Activated naive CD8-positive, alpha-beta T cell treated with anti-CD3 and anti-CD28 coated beads, Interleukin-2, amount 50 U/mL, for 24 hours (primary cell): ENCODE measurements at regions not wholly inside any gene's neighbourhood (a gene's known extent, or its start where the extent isn't known, plus 50 kb on each side); places are given as distances from the start of the nearest gene placed in this dataset.

Source experiments
- ATAC-seq: fragments of 150-1000 bp; cut with Tn5 transposase; one replicate; pipeline ENCODE4 v1.10.0; 2021
- DNase-seq: peaks from one replicate; pipeline ENCODE4 v3.0.0; 2021
- H3K27ac Mint-ChIP-seq: one replicate; pipeline ENCODE4 v1.8.0; 2021; ENCODE audit warnings: mild to moderate bottlenecking, mixed read lengths
- H3K27me3 Mint-ChIP-seq: one replicate; pipeline ENCODE4 v1.8.0; 2021; ENCODE audit warnings: mixed read lengths
- H3K36me3 Mint-ChIP-seq: one replicate; pipeline ENCODE4 v1.8.0; 2021; ENCODE audit warnings: low read depth, mixed read lengths
- H3K4me1 Mint-ChIP-seq: one replicate; pipeline ENCODE4 v1.8.0; 2021; ENCODE audit warnings: mixed read lengths
- H3K4me3 Mint-ChIP-seq: one replicate; pipeline ENCODE4 v1.8.0; 2021; ENCODE audit warnings: mild to moderate bottlenecking, moderate library complexity, mixed read lengths
- H3K9me3 Mint-ChIP-seq: one replicate; pipeline ENCODE4 v1.8.0; 2021; ENCODE audit warnings: mixed read lengths

DNA sequence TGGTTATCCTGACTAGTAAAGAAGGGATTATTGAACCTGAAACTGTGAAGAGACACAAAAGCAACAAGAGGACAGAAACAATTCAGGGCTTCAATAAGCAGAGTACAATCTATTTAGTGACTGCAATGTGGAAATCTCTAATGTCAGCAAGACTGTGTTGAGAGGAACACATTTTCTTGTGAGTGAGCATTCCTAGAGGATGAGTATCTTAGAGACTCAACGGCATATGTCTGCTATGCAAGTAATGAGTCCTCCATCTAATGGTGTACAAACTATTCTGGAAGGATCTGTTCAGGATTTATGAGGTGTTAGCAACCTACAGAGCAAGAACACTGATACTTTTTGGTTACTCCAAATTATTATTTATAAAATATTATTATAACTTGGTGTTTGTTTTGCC is 226.5 kb upstream of the NDN start:
- Mint-ChIP-seq H3K27me3 (no peaks in the 10 kb centered on the region), H3K36me3 (no peaks in the 10 kb centered on the region), H3K4me3 (no peak overlapping the region), H3K4me1 (no peaks in the 10 kb centered on the region), H3K9me3 (peaks cover 7% of the 10 kb centered on the region), H3K27ac (no peak overlapping the region)
- no peak for DNase-seq
- no peak for ATAC-seq

DNA sequence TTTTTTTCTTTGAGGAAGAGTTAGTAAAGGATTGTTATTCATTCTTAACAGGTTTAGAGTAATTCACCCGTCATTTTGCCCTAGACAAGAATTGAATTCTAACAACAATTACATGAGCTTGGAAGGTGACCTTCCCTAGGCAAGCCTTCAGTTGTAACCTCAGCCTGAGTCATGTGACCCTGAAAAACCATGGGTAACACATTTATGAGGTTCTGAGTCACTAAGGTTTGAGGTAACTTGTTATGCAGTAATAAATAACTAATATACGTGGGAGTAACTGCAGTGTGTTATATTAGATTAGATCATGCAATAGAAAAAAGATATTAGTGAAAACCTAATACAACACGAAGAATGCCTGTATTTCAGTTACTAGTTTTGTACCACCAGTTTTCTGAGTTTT is 237.6 kb upstream of the NDN start:
- Mint-ChIP-seq H3K4me3 (no peak overlapping the region), H3K27me3 (no peaks in the 10 kb centered on the region), H3K36me3 (no peaks in the 10 kb centered on the region), H3K4me1 (no peaks in the 10 kb centered on the region), H3K9me3 (peaks cover 8% of the 10 kb centered on the region), H3K27ac (no peak overlapping the region)
- no peak for DNase-seq
- ATAC-seq = no peak

DNA sequence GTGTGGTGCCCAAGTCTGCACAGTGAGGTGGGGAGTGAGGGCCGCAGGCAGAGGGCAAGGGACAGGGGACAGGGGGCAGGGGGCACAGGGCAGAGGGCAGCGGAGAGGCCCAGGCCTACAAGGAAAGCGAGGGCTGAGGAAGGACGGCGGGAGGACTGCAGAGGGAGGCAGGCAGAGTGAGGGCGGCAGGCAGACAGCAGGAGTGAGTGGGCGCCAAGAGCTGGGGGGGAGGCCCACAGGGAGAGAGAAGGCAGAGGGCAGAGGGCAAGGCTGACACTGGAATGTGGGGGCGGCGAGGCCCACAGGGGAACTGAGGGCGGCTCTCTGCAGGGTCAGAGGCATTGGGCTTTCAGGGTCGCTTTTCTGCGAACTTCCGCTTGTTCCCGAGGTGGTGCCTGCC is 267.8 kb upstream of the NDN start:
- DNase-seq = no peak
- no peaks in the 10 kb centered on the region for H3K4me1 Mint-ChIP-seq
- no peak overlapping the region for H3K27ac Mint-ChIP-seq
- no peak for ATAC-seq
- H3K36me3 Mint-ChIP-seq = no peaks in the 10 kb centered on the region
- peaks cover 20% of the 10 kb centered on the region for H3K9me3 Mint-ChIP-seq
- H3K27me3 Mint-ChIP-seq = no peaks in the 10 kb centered on the region
- H3K4me3 Mint-ChIP-seq = no peak overlapping the region

DNA sequence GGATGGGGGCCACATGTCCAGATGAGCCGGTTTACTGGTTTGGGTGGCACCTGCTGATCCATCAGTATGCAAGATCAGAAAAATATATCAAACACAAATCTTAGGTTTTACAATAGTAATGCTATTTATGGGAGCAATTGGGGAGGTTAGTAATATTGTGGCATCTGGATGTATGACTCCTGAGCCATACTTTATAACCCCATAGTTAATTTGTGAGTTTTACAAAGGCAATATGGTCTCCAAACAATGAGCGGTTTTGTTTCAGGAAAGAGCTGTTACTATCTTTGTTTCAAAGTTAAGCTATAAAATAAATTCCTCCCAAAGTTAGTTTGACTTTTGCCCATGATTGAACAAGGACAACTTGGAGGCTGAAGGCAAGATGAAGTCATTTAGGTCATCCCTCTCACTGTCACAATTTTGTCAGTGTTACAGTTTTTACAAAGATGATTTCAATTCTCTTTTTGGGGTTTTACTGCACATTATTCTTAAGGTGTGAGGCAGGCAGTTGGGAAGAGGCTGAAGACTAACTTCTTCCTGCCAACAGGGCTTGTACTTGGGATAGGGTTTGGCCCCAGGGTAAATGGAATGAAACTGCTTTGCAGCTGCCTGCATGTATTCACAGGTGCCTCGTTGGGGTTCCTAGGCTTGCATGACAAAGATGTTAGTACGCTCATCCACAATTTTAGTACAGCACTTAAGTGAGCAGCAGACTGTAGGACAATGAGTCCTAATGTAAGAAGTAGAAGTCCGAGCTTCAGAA is 296.6 kb upstream of the NDN start:
- no peak overlapping the region for H3K4me3 Mint-ChIP-seq
- peaks cover 18% of the 10 kb centered on the region for H3K9me3 Mint-ChIP-seq
- no peaks in the 10 kb centered on the region for H3K4me1 Mint-ChIP-seq
- DNase-seq (no peak), ATAC-seq (no peak)
- no peaks in the 10 kb centered on the region for H3K27me3 Mint-ChIP-seq
- H3K27ac Mint-ChIP-seq = no peak overlapping the region
- H3K36me3 Mint-ChIP-seq = no peaks in the 10 kb centered on the region

DNA sequence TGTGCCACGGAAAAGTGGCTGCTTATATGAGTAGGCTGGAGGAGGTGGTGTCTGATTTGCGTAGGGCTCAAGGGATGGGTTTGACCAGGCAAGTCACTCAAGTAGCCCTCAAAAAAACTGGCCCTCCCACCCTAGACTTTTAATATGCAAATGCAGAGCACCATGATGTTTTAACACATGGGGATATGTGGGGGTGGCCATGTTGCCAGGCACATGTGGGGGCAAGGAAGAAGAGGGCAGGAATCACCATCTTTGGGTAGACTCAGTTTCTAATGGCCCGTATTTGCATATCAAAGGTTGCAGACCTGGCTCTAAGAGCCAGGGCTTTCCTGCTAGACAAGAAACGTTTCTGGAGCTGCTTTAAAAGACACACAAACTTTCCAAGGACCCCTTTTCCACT is 307.2 kb upstream of the NDN start:
- H3K36me3 Mint-ChIP-seq = no peaks in the 10 kb centered on the region
- no peak overlapping the region for H3K4me3 Mint-ChIP-seq
- H3K9me3 Mint-ChIP-seq = peaks cover 27% of the 10 kb centered on the region
- no peaks in the 10 kb centered on the region for H3K4me1 Mint-ChIP-seq
- no peak overlapping the region for H3K27ac Mint-ChIP-seq
- DNase-seq (no peak), ATAC-seq (no peak)
- H3K27me3 Mint-ChIP-seq = no peaks in the 10 kb centered on the region

DNA sequence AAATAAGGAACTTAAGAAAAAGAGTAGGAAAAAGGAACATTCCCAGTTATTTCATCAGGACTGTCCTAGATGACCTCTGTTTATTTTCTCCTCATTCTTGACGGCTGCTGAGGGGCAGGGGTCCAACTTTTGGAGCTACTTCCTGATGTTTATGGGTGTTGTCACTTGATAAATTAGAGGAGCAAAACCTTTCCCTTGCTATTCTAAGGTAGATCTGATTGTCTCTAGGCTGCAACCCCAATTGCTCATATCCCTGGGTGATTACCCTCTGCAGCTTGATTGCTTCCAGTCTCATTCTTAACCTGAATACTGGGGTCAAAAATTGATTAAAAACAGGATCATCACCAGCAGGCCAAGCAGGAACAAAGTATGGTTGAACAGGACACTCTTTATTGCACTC is 311.0 kb upstream of the NDN start:
- DNase-seq = no peak
- Mint-ChIP-seq H3K27me3 (no peaks in the 10 kb centered on the region), H3K4me1 (no peaks in the 10 kb centered on the region), H3K27ac (no peak overlapping the region), H3K4me3 (no peak overlapping the region), H3K9me3 (peaks cover 22% of the 10 kb centered on the region), H3K36me3 (no peaks in the 10 kb centered on the region)
- ATAC-seq = no peak

DNA sequence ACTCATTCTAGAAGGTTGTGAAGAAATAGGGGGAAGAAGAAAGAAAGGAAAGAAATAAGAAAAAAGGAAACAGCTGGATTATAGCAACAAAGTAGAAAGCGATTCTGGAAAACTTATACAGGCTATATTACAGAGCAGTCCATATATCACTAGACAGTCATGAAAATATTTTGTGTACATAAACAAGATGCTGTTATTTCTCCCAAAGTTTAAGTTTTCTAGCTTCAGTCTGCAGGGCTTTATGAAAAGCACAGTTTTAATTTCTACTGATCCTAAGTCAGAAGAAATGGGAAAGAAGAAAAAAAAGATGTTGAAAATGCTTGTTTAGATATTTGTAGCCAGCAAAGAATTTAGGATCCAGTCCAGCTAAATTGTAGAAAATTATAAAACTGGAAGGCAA is 321.4 kb upstream of the NDN start:
- H3K4me1 Mint-ChIP-seq = no peaks in the 10 kb centered on the region

DNA sequence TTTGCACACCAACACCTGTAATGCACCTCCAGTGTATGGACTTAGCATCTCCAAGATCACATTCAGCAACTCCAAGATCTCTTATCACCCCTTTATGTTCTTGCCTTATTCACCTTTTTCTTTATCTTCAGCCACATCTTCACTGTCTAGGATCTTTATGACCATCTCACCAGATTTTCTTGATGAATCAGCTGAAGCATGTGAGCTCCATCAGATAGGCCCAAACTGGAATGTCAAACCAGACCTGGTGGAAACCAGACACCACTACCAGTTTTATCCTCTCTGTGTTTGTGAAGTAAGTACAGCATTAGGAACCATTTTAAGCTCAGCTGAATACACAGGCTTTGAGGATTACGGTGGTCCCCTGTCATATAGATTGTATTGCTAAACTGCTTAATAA is 330.4 kb upstream of the NDN start:
- no peaks in the 10 kb centered on the region for H3K36me3 Mint-ChIP-seq
- DNase-seq (no peak), ATAC-seq (no peak)
- H3K27ac Mint-ChIP-seq = no peak overlapping the region
- no peak overlapping the region for H3K4me3 Mint-ChIP-seq
- no peaks in the 10 kb centered on the region for H3K4me1 Mint-ChIP-seq
- no peaks in the 10 kb centered on the region for H3K27me3 Mint-ChIP-seq
- H3K9me3 Mint-ChIP-seq = peaks cover 15% of the 10 kb centered on the region

More for the DNA sequence above, 321.4 kb upstream of the NDN start:
- no peaks in the 10 kb centered on the region for H3K27me3 Mint-ChIP-seq
- H3K36me3 Mint-ChIP-seq = no peaks in the 10 kb centered on the region
- H3K9me3 Mint-ChIP-seq = peaks cover 6% of the 10 kb centered on the region
- ATAC-seq (no peak), DNase-seq (no peak)
- H3K27ac Mint-ChIP-seq = no peak overlapping the region
- H3K4me3 Mint-ChIP-seq = no peak overlapping the region

DNA sequence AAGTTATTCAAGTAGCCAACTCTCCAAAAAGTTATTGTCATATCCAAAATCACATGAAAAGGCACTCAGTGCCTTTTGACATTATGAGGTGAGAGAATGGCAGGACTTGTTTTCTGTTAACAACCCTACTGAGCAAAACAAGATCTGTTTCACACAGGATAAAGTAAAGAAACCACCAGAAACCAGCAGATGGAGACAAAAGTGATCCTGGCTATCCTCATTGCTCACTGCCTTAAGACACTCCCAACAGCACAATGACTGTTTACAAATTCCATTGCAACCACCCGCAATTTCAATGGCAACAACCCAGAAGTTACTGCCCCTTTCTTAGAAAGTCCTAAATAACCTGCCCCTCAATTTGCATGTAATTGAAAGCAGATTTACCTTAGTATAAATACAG is 352.6 kb upstream of the NDN start:
- Mint-ChIP-seq H3K4me1 (no peaks in the 10 kb centered on the region), H3K27ac (no peak overlapping the region), H3K27me3 (no peaks in the 10 kb centered on the region), H3K36me3 (no peaks in the 10 kb centered on the region), H3K9me3 (peaks cover 28% of the 10 kb centered on the region), H3K4me3 (no peak overlapping the region)
- DNase-seq (no peak), ATAC-seq (no peak)

DNA sequence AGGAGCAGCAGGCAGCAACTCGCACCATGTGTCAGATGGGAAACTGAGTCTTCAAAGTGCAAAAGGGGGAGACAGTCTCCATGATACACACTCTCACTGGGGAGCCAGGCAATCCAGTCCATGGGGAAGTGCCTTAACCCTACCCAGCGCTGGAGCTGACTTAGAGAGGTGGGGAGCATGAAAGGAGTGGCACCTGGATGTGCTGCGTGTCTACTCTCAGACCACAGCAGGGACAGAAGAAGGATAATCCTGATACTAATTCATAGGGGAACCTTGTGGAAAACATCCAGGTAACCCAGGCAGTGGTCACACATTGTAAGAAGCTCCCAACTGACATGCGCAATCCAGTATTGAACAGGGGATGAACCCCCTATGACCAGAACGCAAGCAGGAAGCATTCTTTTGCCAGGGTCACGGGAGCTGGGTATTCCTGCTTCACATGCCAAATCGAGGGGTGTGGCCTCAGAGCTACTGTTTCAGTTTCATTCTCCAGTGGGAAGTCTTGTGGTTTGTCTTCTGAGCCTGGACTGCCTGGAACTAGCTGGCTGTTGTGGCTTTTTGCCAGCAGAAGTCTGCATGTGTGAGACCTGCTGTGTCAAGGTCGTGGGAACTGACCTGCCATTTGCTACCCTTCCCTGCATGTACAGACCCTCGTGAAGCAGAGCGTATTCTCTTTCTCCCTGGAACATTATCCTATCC is 367.6 kb upstream of the NDN start:
- ATAC-seq = no peak
- H3K27ac Mint-ChIP-seq = no peak overlapping the region

DNA sequence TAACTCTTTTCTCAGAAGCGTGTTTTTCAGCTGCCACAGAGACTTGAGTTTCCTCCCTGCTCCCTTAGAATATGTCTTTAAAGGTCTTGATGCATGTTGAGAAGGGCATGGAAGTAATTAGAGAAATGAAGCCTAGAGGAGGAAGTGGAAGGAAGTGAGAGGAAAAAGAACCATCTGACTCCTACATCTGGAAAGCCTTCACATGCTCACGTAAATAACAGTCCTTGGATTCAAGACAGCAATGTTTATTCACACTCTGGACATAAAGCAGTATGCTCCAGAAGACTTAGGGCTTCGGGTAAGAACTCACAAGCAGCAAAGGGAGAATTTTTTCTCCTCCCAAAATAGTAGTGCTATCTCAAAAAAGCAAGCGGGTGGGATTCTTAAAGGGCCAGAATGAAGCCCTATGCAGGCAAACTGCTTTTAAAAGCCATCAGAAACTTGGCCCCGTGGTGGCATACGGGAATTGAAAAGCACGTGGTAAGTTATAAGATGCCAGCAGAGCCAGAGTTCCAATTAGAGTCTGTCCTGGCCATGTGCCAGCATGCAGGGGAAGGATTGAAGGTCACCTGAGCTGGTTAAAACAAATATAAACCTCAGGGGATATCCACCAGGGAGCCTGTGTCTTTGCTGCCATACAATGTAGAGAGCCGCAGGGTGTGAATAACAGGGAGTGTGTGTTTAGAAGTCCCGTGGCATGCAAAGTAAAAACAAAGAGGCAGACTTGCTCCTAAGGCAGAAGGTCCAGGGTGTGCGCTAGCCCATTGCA is 380.8 kb upstream of the NDN start:
- H3K4me1 Mint-ChIP-seq = no peaks in the 10 kb centered on the region
- no peak for DNase-seq
- H3K9me3 Mint-ChIP-seq = peaks cover 17% of the 10 kb centered on the region
- H3K27ac Mint-ChIP-seq = no peak overlapping the region
- no peak overlapping the region for H3K4me3 Mint-ChIP-seq
- no peaks in the 10 kb centered on the region for H3K36me3 Mint-ChIP-seq
- ATAC-seq = no peak
- no peaks in the 10 kb centered on the region for H3K27me3 Mint-ChIP-seq

More for the DNA sequence above, 367.6 kb upstream of the NDN start:
- Mint-ChIP-seq H3K9me3 (peaks cover 9% of the 10 kb centered on the region), H3K4me3 (no peak overlapping the region), H3K27me3 (no peaks in the 10 kb centered on the region), H3K4me1 (no peaks in the 10 kb centered on the region), H3K36me3 (no peaks in the 10 kb centered on the region)
- no peak for DNase-seq

DNA sequence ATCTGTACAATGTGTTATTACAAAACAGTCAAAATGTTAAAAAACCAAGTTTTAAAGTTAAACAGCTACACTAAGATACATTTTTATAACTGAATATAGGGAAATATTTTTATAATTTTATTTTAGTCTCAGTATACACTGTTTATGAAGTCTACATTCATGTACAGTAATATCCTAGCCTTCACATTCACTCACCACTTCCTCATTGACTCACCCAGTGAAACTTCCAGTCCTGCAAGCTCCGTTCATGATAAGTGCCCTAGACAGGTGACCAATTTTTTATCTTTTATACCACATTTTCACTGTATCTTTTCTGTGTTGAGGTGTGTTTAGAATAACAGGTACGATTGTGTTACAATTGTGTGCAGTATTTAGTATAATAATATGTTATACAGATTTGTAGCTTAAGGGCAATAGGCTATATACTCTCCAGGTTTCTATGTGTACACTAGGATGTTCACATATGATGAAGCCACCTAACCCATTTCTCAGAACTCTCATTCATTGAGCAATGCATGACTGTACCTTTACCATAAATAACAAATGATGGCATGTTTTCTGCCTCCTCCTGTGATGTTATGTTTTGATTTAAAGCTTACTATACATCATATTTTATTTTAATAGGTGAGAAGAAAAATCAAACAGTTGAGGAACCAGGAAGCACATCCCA is 388.4 kb upstream of the NDN start:
- DNase-seq (no peak), ATAC-seq (no peak)
- Mint-ChIP-seq H3K36me3 (no peaks in the 10 kb centered on the region), H3K4me1 (no peaks in the 10 kb centered on the region), H3K27ac (no peak overlapping the region), H3K4me3 (no peak overlapping the region), H3K27me3 (no peaks in the 10 kb centered on the region), H3K9me3 (peaks cover 9% of the 10 kb centered on the region)

DNA sequence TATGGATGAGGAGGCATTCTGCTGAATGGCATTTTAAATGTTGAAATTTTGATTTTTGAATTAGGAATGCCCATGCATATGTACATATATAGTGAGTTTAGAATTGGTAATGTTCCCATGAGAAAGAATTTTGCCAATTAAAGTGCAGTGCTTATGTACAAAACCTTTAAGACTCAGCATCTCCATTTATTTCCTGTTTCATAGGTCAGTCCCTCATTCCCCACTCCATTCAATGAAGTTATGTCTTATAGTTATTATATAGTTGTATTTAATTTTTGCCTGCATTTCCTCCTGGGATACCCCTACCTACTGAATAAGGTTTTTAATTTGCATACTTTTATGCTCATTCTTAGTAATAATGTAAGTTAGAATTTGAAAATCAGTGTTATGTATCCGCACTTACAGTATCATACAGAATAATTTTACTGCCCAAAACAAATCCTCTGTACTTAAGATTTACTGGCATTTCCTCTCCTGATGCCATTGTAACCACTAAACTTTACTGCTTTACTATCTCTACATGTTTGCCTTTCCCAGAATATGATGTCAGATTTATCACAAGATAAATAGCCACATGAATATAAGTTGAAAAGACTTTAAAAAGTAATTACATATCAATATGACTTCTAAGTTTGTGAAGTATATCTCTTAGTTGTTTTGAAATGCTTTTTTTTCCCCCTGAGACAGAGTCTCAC is 389.1 kb upstream of the NDN start:
- H3K9me3 Mint-ChIP-seq = peaks cover 11% of the 10 kb centered on the region
- H3K4me3 Mint-ChIP-seq = no peak overlapping the region
- no peak overlapping the region for H3K27ac Mint-ChIP-seq
- H3K36me3 Mint-ChIP-seq = no peaks in the 10 kb centered on the region
- no peak for DNase-seq
- no peaks in the 10 kb centered on the region for H3K27me3 Mint-ChIP-seq
- no peaks in the 10 kb centered on the region for H3K4me1 Mint-ChIP-seq
- ATAC-seq = no peak

DNA sequence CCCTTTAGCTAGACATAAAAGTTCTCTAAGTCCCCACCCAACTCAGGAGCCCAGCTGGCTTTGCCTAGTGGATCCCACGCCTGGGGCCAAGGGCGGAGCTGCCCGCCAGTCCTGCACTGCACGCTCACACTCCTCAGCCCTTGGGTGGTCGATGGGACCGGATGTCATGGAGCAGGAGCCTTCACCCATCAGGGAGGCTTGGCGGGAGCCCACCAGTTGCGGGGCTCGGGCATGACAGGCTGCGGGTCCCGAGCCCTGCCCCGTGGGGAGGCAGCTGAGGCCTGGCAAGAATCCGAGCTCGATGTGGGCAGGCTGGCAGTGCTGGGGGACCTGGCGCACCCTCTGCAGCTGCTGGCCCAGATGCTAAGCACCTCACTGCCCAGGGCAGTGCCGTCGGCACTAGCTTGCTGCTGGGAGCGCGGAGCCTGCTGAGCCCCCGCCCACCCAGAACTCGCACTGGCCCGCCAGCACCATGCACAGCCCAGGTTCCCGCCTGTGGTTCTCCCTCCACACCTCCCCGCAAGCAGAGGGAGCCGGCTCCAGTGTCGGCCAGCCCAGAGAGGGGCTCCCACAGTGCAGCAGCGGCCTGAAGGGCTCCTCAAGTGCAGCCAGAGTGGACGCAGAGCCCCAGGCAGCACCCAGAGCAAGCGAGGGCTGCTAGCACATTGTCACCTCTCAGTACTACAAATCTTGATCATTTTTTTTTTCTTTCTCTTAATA is 391.4 kb upstream of the NDN start:
- Mint-ChIP-seq H3K4me3 (no peak overlapping the region), H3K27ac (no peak overlapping the region), H3K36me3 (no peaks in the 10 kb centered on the region), H3K9me3 (peaks cover 9% of the 10 kb centered on the region), H3K4me1 (no peaks in the 10 kb centered on the region), H3K27me3 (no peaks in the 10 kb centered on the region)
- ATAC-seq = no peak
- DNase-seq = no peak
